NCI-H226 (cell line): ENCODE measurements at regions not wholly inside any gene's neighbourhood (a gene's known extent, or its start where the extent isn't known, plus 50 kb on each side); places are given as distances from the start of the nearest gene placed in this dataset.

ENCODE experiments used
- DNase-seq: peaks from one replicate; pipeline ENCODE4 v3.0.0-alpha.2; 2015

GRCh38 chr16:73521499-73521898, 473.6 kb upstream of the ZFHX3 start:
- no peak for DNase-seq

DNA sequence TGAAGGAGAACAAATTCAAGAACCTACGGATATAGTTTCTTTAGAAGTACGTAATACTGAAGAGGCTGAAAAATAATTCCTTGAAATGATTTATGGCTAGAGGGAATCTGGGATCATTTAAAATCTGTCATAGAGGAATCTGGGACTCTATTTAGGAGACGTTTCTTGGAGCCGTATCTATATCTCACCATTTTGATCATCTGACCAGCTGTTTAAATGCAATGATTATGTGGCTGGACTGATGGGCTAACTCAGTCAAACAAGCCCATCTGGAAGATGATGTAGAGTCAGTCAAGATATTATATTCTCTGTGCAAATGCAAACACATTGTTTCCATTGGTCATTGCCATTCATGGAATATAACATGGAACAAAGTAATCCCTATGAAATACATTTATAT, 467.7 kb upstream of the ZFHX3 start:
- no peak for DNase-seq

DNA sequence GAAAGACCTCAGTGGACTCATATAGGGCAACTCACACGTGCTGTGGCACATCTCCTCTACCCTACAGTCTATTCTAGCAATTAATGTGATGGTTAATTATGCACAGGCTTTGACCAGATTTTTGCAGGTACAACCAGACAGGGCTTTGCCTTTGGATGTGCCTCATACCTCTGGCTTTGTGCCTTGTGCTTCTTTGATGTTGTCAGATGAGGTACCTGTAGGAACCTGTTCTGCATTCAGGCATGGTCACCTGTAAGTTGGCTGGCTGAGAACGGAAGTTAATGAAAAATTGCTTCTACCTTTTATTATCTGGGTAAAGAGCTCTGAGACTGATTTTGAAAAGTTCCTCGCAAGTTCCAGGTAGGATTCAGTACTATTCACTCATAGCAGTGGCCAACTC, 462.9 kb upstream of the ZFHX3 start:
- no peak for DNase-seq

- DNase-seq: no peak
Measured at GRCh38 chr16:73506568-73507056, 458.7 kb upstream of the ZFHX3 start.

DNA sequence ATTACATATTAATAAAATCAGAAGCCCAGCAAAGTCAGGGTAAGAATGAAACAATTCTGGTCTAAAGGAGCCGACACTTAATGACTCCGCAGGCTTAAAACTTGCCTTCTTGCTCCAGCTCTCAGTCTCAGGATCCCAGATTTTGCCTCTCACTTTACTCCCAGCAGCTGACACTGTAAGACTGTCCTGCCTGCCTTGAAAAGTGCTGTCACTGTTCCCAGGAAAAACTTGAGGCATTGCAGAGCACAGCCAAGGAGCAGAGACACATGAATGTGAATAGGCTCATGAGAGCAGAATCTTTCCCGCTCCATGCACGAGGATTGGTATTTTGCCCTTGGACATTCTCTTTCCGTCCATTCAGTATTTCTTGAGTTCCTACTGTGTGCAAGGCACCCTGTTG, 457.6 kb upstream of the ZFHX3 start:
- DNase-seq: no peak

- no peak for DNase-seq
Measured at GRCh38 chr16:73504591-73505575, 457.0 kb upstream of the ZFHX3 start.

GRCh38 chr16:73503093-73503492, 455.2 kb upstream of the ZFHX3 start:
- no peak for DNase-seq

- DNase-seq: no peak
Measured at GRCh38 chr16:73499276-73499675, 451.3 kb upstream of the ZFHX3 start.

DNA sequence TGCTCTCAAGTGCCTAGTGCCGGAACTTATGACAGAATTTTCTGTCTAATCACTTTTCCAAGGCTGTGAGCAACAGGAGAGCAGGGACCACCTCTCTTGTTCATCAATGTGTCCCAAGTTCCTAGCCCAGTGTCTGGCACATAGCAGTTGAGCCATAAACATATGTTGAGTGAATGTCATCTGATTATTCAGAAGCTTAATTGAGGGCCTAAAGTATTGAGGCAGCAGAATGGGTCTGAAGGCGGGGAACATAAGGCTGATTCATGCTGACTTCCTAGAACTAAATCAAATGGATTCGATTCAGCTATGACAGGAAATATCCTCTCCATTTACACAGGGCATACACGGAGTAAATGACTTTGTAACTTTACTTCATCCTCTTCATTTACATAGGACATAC, 438.0 kb upstream of the ZFHX3 start:
- no peak for DNase-seq

DNA sequence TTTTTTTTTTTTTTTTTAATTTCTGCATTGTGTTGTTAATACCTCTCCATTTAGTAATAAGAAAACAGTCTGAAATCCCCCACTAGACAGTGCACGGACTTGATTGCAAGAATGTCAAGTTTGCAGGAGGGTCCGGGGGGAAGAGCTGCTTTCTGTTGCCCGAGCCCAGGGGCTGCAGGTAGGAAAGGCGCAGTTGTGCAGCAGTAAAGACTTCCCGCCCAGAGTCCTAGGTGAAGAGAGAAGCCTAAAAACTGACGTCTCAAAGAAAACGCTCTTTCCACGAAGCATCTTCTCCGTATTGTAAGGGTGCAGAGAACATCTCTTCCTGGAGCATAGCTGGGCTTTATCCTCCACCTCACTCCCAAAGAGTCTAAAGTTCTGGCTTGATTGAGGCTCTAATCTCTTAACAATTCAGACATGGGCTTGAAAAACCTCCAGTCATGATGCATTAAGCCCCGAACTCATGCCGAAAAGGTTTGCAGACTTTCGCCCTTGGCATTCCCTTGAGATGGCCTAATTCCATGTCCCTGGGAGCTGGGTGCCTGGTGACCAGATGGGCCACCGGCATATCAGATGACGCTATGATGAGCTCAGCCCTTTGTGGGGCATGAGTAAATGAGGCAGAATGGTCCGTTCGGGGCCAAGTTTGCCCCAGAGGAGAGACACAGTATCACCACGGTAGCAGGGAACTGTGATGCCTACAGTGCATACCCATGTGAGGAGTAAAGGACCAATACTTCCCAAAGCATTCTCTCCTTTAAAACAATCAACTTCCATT, 436.2 kb upstream of the ZFHX3 start:
- no peak for DNase-seq

DNA sequence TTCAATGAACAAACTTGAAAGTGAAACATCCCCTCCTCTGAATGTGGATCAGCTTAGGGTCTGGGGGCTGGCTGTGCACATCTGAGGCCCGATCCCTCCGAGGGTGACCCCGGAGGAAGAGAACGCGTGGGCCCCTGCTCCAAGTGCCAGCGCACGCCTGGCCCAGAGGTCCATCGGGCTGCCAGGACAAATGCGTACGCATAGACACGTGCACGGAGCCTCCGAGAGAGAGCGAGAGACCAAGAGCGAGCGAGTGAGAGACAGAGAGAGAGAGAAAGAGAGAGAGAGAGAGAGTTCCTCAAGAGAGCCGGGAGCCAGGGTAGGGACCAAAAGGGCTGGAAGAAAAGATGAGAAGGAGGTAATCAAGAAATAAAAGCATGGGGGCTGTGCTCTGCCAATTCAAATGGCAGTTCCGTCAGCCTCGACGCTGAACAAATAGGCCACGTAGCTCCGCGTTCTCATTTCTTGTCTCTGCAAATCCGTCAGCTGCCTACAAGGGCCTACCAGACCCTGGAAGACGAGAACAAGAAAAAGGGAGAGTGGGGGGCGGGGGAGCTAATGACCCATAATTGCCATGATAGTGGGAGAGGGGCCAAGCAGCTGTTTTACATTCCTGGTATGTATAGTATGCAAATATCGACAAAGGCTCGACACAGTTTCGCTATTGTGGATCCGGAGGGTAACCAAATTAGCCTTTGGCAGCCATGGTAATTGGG, 435.3 kb upstream of the ZFHX3 start:
- no peak for DNase-seq

GRCh38 chr16:73482310-73482709, 434.4 kb upstream of the ZFHX3 start:
- DNase-seq: no peak

DNA sequence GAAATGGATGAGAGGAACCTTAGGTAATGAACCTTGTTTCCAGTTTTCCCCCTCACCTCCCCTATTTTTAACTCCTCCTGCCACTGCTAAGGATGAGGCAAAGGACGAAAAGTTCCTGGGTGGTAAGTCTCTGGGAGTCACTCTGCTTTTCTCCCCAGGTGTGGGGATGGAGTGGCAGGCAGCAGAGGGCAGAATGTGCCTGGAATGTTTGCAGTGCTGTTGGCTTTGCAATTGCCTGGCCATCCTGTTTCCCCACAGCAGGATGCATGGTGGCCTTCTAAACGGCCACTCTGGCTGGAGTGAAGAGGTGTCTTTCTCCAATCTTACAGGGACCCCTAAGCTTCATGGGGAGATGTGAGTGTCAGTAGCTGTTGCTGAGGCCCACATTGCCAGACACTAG, 432.5 kb upstream of the ZFHX3 start:
- no peak for DNase-seq

GRCh38 chr16:73473713-73474112, 425.8 kb upstream of the ZFHX3 start:
- DNase-seq: no peak

- DNase-seq: no peak
Measured at GRCh38 chr16:73464834-73465233, 416.9 kb upstream of the ZFHX3 start.

GRCh38 chr16:73459586-73459985, 411.7 kb upstream of the ZFHX3 start:
- DNase-seq: no peak

DNA sequence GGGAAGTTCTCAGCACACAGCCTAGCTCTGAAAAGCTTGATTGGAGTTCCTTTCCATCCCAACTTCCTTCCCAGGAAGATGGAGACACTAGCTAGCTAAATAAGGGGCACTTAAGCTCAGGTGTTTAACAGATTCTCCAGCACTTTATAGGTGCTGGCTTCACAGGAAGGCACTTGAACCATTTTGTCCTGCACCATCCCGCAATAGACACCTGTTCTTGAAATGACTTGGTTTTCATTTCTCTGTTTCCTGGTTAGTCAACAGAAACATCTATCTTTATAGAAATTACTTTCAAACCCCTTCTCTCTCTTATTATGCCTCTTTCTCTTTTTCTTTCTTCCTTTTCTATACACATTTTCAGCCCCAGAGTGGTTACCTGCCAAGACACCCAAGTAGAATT, 409.9 kb upstream of the ZFHX3 start:
- DNase-seq: no peak

GRCh38 chr16:73448970-73449369, 401.0 kb upstream of the ZFHX3 start:
- no peak for DNase-seq

GRCh38 chr16:73447846-73448245, 399.9 kb upstream of the ZFHX3 start:
- DNase-seq: no peak

GRCh38 chr16:73434621-73435020, 386.7 kb upstream of the ZFHX3 start:
- DNase-seq: no peak

DNA sequence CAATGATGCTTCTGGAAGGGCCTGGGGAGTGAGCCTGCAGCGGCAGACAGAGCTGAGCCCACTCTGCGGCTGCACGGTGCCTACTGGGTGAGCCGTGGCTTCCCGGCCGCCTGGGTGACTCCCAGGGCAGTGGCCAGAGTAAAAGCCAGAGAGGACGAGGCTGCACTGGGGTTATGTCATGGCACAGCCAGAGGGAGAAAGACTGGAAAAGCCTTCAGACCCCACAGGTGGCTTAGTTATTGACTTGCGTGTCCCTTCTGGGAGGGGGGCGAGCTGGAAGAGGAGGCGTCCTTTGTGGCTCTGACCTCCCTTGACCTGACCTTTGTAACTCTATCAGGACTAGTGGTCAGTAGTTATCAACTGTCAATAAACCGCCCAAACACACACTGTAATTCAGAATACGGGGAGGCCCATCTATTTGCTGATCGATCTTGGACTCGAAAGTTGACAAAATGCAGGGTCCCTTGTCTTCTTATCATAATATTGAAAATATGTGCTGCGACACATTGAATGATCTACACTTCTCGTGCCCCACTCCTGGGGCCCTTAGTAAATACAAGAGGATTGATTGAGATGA, 385.9 kb upstream of the ZFHX3 start:
- DNase-seq: no peak

DNA sequence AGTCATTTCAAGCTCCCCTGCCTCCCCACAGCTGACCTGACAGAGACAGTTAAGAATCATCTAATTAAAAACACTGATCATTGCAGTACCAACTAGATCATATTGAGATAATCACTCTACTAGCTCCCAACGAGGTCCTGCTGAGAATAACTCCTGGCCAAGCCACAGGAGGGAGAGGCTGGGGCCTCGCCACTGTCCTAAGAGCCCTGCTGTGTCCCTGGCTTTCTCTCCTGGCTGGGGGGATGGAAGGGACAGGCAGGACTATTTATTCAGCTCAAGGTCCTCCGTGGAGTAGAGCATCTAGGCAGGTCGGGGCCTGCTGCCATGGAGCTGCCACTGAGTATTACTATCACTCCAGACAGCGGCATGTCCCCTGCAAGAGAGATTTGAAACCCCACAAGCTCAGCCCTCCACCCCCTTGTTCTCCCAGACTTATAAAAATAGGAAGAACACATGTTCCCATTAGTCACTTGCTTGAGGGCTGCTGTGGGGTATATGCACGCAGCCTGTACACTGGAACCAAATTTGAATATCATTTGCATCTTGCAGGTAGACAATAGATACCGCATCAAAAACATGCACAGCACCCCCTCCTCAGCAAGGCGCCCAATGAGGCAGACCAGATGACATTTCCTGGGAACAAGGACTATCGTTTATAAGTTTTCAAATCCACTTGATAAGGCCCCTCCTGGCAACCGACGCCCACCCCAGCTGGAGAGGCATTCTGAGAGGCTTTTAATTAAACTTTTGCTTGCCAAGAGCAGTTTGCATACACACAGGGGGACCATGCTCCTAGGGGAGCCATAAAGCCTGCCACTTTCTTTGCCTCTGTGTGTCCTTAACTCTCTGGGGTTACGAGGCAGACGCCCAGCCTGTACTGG, 385.2 kb upstream of the ZFHX3 start:
- DNase-seq: no peak
